CD4-positive, CD25-positive, alpha-beta regulatory T cell (primary cell): ENCODE measurements at regions not wholly inside any gene's neighbourhood (a gene's known extent, or its start where the extent isn't known, plus 50 kb on each side); places are given as distances from the start of the nearest gene placed in this dataset.
A peak's percentile ranks its signal among the peaks of the same experiment; 100 is the strongest.
"Not testable (repeated sequence)": the region's sequence is repeated elsewhere in the genome, so short reads cannot be mapped to it uniquely, and the experiment has no call there.

ENCODE experiments used
- ATAC-seq, 2 donors: fragments of 150-1000 bp; cut with Tn5 transposase; one replicate each; pipeline ENCODE4 v1.10.0; 2021; ENCODE audit warnings: low read depth in 2 of 2, moderate number of reproducible peaks in 2 of 2, moderate library complexity in 1 of 2
- DNase-seq, 3 donors: peaks; one replicate each; pipeline versions ENCODE4 v3.0.0 to v3.0.0-alpha.2; 2012 to 2022; ENCODE audit warnings: mixed read lengths in 1 of 3
- H3K27ac ChIP-seq: one replicate; pipeline ENCODE4 v1.7.0; 2013; ENCODE audit warnings: mild to moderate bottlenecking, low read length; ENCODE audit not compliant: insufficient read depth, poor library complexity, severe bottlenecking
- H3K27me3 ChIP-seq: one replicate; pipeline ENCODE4 v1.7.0; 2013; ENCODE audit warnings: low read length; ENCODE audit not compliant: control insufficient read depth, insufficient read depth
- H3K36me3 ChIP-seq: one replicate; pipeline ENCODE4 v1.7.0; 2013; ENCODE audit warnings: mild to moderate bottlenecking, low read length, moderate library complexity; ENCODE audit not compliant: control insufficient read depth, insufficient read depth
- H3K4me1 ChIP-seq: 2 replicates; pipeline ENCODE4 v1.7.0; 2013; ENCODE audit warnings: mild to moderate bottlenecking, low read length; ENCODE audit not compliant: insufficient read depth, control insufficient read depth, poor library complexity, severe bottlenecking
- H3K4me3 ChIP-seq: one replicate; pipeline ENCODE4 v1.7.0; 2013; ENCODE audit warnings: low read depth, mild to moderate bottlenecking, low read length, moderate library complexity
- H3K9me3 ChIP-seq, 2 experiments: 1 replicate in 1 of 2; 2 replicates in 1 of 2; pipeline ENCODE4 v1.7.0; 2013; ENCODE audit warnings: low read length in 2 of 2, mild to moderate bottlenecking in 1 of 2, moderate library complexity in 1 of 2; ENCODE audit not compliant: control insufficient read depth in 2 of 2
- H3K27ac Mint-ChIP-seq, 3 donors: one replicate each; pipeline ENCODE4 v1.8.0; 2020 to 2022; ENCODE audit warnings: mild to moderate bottlenecking in 3 of 3, mixed read lengths in 3 of 3, moderate library complexity in 2 of 3
- H3K27me3 Mint-ChIP-seq: one replicate; pipeline ENCODE4 v1.8.0; 2022; ENCODE audit warnings: mild to moderate bottlenecking, mixed read lengths
- H3K36me3 Mint-ChIP-seq: one replicate; pipeline ENCODE4 v1.8.0; 2020; ENCODE audit warnings: mixed read lengths
- H3K4me1 Mint-ChIP-seq, 4 donors: one replicate each; pipeline ENCODE4 v1.8.0; 2020 to 2022; ENCODE audit warnings: mixed read lengths in 4 of 4, mild to moderate bottlenecking in 1 of 4
- H3K4me3 Mint-ChIP-seq, 4 donors: one replicate each; pipeline ENCODE4 v1.8.0; 2020 to 2022; ENCODE audit warnings: mild to moderate bottlenecking in 4 of 4, mixed read lengths in 4 of 4, moderate library complexity in 3 of 4
- H3K9me3 Mint-ChIP-seq, 7 donors: one replicate each; pipeline ENCODE4 v1.8.0; 2020 to 2022; ENCODE audit warnings: mixed read lengths in 7 of 7, mild to moderate bottlenecking in 3 of 7, moderate library complexity in 2 of 7

DNA sequence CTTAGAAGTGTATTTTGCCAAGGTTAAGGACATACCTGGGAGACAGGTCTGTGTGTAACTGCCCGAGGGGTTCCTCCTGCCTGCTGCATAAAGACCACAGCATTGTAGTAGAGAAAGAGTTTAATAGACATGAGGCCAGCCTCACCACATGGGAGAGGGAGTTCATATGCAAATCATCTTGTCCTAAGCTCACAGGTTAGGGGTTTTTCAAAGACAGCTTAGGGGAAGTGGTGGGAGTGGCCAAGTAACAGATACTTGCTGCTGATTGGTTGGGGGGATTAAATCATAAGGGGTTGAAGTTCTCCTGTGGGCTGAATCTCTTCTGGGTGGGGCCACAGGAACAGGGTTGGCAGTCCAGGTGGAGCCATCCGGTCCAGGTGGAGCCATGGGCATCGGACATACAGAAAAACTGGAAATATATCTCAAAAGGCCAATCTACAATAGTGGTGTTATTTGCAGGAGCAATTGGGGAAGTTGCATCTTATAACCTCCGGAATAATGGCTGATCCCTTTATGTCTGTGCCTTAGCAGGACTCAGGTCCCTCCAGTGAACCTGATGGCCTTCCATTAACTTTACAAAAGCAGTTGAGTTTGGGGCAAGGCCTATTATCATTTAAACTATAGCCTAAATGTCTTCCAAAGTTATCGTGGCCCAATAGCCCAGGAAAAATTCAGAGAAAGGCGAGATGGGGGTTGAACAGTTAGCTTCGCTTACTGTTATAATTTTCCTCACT is 86.0 kb upstream of the MFGE8 start:
- H3K27ac ChIP-seq = no peak overlapping the region
- no peaks in the 10 kb centered on the region for H3K9me3 ChIP-seq
- H3K4me1 Mint-ChIP-seq = peaks cover 0 to 4% (median 2%) of the 10 kb centered on the region in 4 donors
- no peak overlapping the region for H3K4me3 ChIP-seq
- no peaks in the 10 kb centered on the region for H3K4me1 ChIP-seq
- no peak overlapping the region for H3K4me3 Mint-ChIP-seq
- DNase-seq = peak in 1 of 3 donors; percentile 25
- peaks cover 0 to 2% (median 0%) of the 10 kb centered on the region in 7 donors for H3K9me3 Mint-ChIP-seq
- peaks cover 11% of the 10 kb centered on the region for H3K27me3 Mint-ChIP-seq
- ATAC-seq = no peak
- no peak overlapping the region for H3K27ac Mint-ChIP-seq
- peaks cover 7% of the 10 kb centered on the region for H3K27me3 ChIP-seq
- H3K36me3 Mint-ChIP-seq = no peaks in the 10 kb centered on the region
- H3K36me3 ChIP-seq = no peaks in the 10 kb centered on the region

DNA sequence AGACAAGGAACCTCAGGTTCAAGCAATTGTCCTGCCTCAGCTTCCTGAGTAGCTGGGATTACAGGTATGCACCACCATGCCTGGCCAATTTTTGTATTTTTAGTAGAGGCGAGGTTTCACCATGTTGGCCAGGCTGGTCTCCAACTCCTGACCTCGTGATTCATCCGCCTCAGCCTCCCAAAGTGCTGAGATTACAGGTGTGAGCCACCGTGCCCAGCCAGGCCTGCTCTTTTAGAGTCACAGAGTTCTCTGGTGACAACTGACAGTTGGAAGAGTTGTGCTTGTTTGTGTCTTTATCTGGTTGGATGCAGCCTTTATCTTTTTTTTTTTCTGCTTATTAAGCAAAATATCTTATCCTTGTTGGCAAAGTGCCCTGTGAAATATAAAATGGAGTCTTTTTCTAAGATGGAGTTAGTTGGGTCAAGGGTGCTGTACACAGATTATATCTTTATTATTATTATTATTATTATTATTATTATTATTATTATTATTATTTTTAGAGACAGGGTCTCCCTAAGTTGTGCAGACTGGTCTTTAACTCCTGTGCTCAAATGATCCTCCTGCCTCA is 86.5 kb upstream of the ABHD2 start:
- H3K4me3 ChIP-seq, H3K4me3 Mint-ChIP-seq, DNase-seq, H3K27ac ChIP-seq, H3K9me3 ChIP-seq, ATAC-seq, H3K4me1 ChIP-seq, H3K9me3 Mint-ChIP-seq, H3K36me3 Mint-ChIP-seq, H3K4me1 Mint-ChIP-seq, H3K27me3 ChIP-seq, H3K36me3 ChIP-seq: not testable (repeated sequence)
- H3K27me3 Mint-ChIP-seq = peaks cover 22% of the 10 kb centered on the region
- H3K27ac Mint-ChIP-seq = peak overlapping the region in 1 of 3 donors; percentile 65

DNA sequence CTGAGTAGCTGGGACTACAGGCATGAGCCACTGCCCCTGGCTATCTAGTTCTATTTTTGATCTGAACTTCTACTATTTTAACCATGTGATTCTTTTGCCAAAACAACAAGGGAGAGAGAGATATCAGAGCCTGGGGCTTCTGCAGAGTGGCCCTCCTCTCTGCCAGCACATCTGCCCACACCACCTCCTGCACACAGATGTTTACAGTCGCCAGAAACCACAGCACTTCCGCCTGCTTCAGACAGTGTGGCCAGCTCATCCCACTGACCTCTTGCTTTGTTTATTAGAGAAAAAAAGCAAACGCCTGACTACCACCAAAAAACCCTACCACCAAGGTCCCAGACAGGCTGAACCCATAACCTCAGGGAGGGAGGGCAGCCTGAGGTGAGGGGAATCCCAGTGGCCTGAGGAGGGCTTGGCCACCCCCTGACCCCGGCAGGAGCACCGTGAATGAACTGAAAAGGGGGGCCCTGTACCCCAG is 85.9 kb upstream of the ABHD2 start:
- H3K4me1 ChIP-seq = no peaks in the 10 kb centered on the region
- DNase-seq (no peak), ATAC-seq (peak in 1 of 2 donors; percentile 44)
- H3K36me3 ChIP-seq = no peaks in the 10 kb centered on the region
- H3K27me3 Mint-ChIP-seq = peaks cover 21% of the 10 kb centered on the region
- H3K27me3 ChIP-seq = peaks cover 7% of the 10 kb centered on the region
- H3K4me3 Mint-ChIP-seq = no peak overlapping the region
- no peak overlapping the region for H3K4me3 ChIP-seq
- peaks cover 0 to 5% (median 2%) of the 10 kb centered on the region in 4 donors for H3K4me1 Mint-ChIP-seq
- H3K9me3 Mint-ChIP-seq = peaks cover 0 to 4% (median 0%) of the 10 kb centered on the region in 7 donors
- no peaks in the 10 kb centered on the region for H3K9me3 ChIP-seq
- H3K27ac ChIP-seq = no peak overlapping the region
- peak overlapping the region in 2 of 3 donors; percentile 5 to 65 for H3K27ac Mint-ChIP-seq
- no peaks in the 10 kb centered on the region for H3K36me3 Mint-ChIP-seq

DNA sequence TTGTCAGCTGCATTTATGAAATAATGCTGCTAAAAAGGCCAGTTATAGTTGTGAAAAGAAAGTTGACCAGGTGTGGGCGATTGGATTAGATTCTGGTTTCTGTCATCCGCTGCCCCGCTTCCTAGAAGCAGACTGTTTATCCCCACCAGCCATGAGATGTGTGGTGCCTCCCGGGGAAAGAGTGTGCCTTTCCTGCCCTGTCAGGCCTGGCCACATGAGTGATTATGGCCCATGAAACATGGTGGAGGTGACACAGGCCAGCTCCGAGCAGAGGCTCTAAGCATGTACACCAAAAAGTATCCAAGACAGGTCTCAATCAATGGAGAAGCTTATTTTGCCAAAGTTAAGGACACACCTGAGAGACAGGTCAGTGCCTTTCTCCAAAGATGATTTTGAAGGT is 85.4 kb upstream of the ABHD2 start:
- H3K27ac Mint-ChIP-seq = peak overlapping the region in 1 of 3 donors; percentile 75
- Histone ChIP-seq H3K9me3 (no peaks in the 10 kb centered on the region), H3K36me3 (no peaks in the 10 kb centered on the region), H3K4me1 (no peaks in the 10 kb centered on the region), H3K27ac (no peak overlapping the region), H3K27me3 (peaks cover 7% of the 10 kb centered on the region), H3K4me3 (no peak overlapping the region)
- no peak overlapping the region for H3K4me3 Mint-ChIP-seq
- peaks cover 0 to 4% (median 0%) of the 10 kb centered on the region in 7 donors for H3K9me3 Mint-ChIP-seq
- peaks cover 0 to 5% (median 2%) of the 10 kb centered on the region in 4 donors for H3K4me1 Mint-ChIP-seq
- no peak for ATAC-seq
- H3K36me3 Mint-ChIP-seq = no peaks in the 10 kb centered on the region
- DNase-seq = no peak
- peaks cover 21% of the 10 kb centered on the region for H3K27me3 Mint-ChIP-seq

DNA sequence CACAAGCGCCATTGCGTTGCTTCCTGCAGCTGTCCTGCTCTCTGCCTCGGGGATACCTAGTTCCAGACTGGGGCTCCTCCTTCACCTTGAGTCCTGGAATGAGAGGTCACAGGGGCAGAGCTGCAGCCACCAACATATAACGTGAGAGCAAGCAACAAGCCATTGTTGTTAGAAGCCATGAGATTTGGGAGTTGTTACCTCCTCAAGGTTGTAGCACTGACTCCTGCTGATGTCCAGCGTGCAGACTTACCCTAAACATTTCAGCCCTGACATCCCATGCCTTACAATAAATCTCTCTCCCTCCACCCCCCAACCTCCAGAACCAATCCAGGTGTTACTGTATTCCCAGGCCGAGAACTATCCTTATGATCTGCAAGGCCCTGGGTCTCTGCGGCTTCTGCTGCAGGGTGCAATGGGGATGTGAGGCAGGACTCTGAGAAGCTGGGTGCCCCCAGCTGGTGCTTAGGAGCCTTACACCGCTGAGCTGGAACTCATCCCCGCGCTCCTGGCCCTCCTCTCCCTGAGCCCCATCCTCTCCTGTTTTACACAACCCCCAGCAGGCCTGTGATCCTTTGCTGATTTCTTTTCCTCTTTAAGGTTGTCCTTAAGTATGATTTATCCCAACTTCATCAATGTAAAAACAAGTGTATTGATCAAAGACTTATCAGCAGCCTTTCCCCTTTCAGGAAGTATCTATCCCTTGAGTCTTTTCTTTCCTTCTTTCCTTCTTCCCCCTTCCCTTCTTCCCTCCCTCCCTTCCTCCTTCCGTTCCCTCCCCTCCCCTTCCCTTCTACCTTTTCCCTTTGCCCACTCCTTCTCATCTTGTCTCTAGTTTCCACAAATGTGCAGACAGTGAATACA is 84.2 kb upstream of the ABHD2 start:
- no peaks in the 10 kb centered on the region for H3K36me3 ChIP-seq
- H3K4me1 ChIP-seq = no peaks in the 10 kb centered on the region
- peaks cover 2% of the 10 kb centered on the region for H3K27me3 ChIP-seq
- no peak overlapping the region for H3K27ac ChIP-seq
- H3K4me3 Mint-ChIP-seq = no peak overlapping the region
- ATAC-seq = no peak
- H3K36me3 Mint-ChIP-seq = no peaks in the 10 kb centered on the region
- H3K4me3 ChIP-seq = no peak overlapping the region
- H3K4me1 Mint-ChIP-seq = peaks cover 0 to 8% (median 3%) of the 10 kb centered on the region in 4 donors
- H3K27me3 Mint-ChIP-seq = peaks cover 25% of the 10 kb centered on the region
- peak overlapping the region in 1 of 3 donors; percentile 64 for H3K27ac Mint-ChIP-seq
- H3K9me3 ChIP-seq = no peaks in the 10 kb centered on the region
- H3K9me3 Mint-ChIP-seq = peaks cover 0 to 4% (median 0%) of the 10 kb centered on the region in 7 donors
- peak in 1 of 3 donors; percentile 35 for DNase-seq

DNA sequence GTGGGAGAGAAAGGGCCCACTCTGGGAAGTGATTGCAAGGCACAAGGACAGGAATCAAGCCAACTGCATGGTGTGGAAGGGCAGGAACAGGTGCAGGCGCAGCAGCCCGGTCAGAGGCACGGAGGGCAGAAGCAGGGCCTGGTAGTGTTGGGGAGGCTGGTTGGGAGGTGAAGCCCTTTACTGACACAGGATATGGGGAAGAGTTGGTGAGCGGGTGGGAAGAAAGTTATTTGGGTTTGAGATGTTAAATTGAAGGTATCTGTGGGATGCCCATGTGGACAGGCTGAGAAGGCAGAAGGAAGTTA is 83.6 kb upstream of the ABHD2 start:
- H3K27ac Mint-ChIP-seq = peak overlapping the region in 2 of 3 donors; percentile 64 to 65
- Histone ChIP-seq H3K4me1 (no peaks in the 10 kb centered on the region), H3K27me3 (no peaks in the 10 kb centered on the region), H3K9me3 (no peaks in the 10 kb centered on the region), H3K36me3 (no peaks in the 10 kb centered on the region), H3K4me3 (no peak overlapping the region), H3K27ac (no peak overlapping the region)
- ATAC-seq (no peak), DNase-seq (no peak)
- H3K4me3 Mint-ChIP-seq = no peak overlapping the region
- H3K36me3 Mint-ChIP-seq = no peaks in the 10 kb centered on the region
- H3K4me1 Mint-ChIP-seq = peaks cover 0 to 9% (median 3%) of the 10 kb centered on the region in 4 donors
- H3K9me3 Mint-ChIP-seq = peaks cover 0 to 4% (median 0%) of the 10 kb centered on the region in 7 donors
- H3K27me3 Mint-ChIP-seq = peaks cover 30% of the 10 kb centered on the region

DNA sequence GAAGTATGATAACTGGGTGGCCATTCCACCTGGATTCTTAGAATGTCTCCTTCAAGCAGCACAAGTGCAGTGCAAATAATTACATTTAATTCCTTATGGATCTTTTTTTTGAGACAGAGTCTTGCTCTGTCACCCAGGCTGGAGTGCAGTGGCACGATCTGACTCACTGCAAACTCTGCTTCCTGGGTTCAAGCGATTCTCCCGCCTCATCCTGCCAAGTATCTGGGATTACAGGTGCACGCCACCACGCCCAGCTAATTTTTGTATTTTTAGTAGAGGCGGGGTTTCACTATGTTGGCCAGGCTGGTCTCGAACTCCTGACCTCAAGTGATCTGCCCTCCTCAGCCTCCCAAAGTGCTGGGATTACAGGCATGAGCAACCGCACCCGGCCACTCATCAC is 80.7 kb upstream of the ABHD2 start:
- H3K36me3 Mint-ChIP-seq, DNase-seq, H3K27ac ChIP-seq, H3K27me3 ChIP-seq, H3K36me3 ChIP-seq, H3K9me3 Mint-ChIP-seq, H3K27ac Mint-ChIP-seq, H3K4me3 ChIP-seq, ATAC-seq, H3K4me3 Mint-ChIP-seq, H3K4me1 ChIP-seq, H3K4me1 Mint-ChIP-seq, H3K9me3 ChIP-seq: not testable (repeated sequence)
- peaks cover 46% of the 10 kb centered on the region for H3K27me3 Mint-ChIP-seq
